ENCODE measurements at regions not wholly inside any gene's neighbourhood (a gene's known extent, or its start where the extent isn't known, plus 50 kb on each side); places are given as distances from the start of the nearest gene placed in this dataset.
A peak's percentile ranks its signal among the peaks of the same experiment; 100 is the strongest.

DNA sequence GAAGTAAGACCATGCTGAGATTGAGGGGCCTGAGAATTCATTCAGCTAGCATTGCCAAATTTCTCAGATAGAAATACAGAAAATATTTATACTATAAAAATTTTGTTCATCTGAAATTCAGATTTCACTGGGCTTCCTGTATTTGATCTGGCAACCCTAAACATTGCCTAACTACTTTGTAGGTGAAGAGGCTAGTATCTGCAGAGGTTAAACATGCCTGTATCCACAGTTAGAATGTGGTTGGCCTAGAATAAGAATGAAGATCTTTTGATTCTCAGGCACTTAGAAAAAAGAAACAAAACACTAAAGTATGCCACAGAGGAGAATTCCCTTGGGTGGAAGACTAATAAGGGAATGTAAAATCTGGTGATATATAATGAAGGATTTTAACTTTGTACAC lies 189.0 kb downstream of the DIPK2A start:
- ATAC-seq: no peak
- intact Hi-C loops (cut with DNase I): no loop called here
- H3K27me3 ChIP-seq (ENCODE audit: low read depth): no peaks in the 10 kb centered on the region

GRCh38 chr3:144162042-144162441 lies 190.4 kb downstream of the DIPK2A start:
- no peak overlapping the region for H3K4me3 ChIP-seq
- no peaks in the 10 kb centered on the region for H3K36me3 ChIP-seq
- H3K27ac ChIP-seq: no peak overlapping the region
- peak in 1 of 2 donors; percentile 39 for ATAC-seq
- H3K4me1 ChIP-seq: no peaks in the 10 kb centered on the region
- TF ChIP-seq, protein P1, sequence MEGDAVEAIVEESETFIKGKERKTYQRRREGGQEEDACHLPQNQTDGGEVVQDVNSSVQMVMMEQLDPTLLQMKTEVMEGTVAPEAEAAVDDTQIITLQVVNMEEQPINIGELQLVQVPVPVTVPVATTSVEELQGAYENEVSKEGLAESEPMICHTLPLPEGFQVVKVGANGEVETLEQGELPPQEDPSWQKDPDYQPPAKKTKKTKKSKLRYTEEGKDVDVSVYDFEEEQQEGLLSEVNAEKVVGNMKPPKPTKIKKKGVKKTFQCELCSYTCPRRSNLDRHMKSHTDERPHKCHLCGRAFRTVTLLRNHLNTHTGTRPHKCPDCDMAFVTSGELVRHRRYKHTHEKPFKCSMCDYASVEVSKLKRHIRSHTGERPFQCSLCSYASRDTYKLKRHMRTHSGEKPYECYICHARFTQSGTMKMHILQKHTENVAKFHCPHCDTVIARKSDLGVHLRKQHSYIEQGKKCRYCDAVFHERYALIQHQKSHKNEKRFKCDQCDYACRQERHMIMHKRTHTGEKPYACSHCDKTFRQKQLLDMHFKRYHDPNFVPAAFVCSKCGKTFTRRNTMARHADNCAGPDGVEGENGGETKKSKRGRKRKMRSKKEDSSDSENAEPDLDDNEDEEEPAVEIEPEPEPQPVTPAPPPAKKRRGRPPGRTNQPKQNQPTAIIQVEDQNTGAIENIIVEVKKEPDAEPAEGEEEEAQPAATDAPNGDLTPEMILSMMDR (IDR thresholded peaks at IDR 0.05): no peak
- H3K27me3 ChIP-seq (ENCODE audit: low read depth): no peaks in the 10 kb centered on the region
- no peak for DNase-seq
- no peaks in the 10 kb centered on the region for H3K9me3 ChIP-seq
- intact Hi-C loops (cut with DNase I): no loop called here

More for the DNA sequence above, 189.0 kb downstream of the DIPK2A start:
- Histone ChIP-seq H3K9me3 (no peaks in the 10 kb centered on the region), H3K27ac (no peak overlapping the region), H3K36me3 (no peaks in the 10 kb centered on the region), H3K4me1 (no peaks in the 10 kb centered on the region), H3K4me3 (no peak overlapping the region)
- TF ChIP-seq, protein P1 (IDR thresholded peaks at IDR 0.05): no peak
- no peak for DNase-seq

DNA sequence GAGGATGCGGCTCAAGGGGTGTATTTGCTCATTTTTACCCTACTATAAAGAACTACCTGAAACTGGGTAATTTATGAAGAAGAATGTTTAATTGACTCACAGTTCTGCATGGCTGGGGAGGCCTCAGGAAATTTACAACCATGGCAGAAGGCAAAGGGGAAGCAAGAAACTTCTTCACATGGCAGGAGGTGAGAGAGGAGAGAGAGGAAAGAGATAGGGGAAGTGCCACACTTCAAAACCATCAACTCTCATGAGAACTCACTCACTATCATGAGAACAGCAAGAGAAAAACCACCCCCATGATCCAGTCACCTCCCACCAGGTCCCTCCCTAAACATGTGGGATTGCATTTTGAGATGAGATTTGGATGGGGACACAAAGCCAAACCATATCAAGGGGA lies 192.7 kb downstream of the DIPK2A start:
- H3K36me3 ChIP-seq: no peaks in the 10 kb centered on the region
- H3K9me3 ChIP-seq: no peaks in the 10 kb centered on the region
- no peaks in the 10 kb centered on the region for H3K27me3 ChIP-seq (ENCODE audit: low read depth)
- H3K4me3 ChIP-seq: no peak overlapping the region
- no peaks in the 10 kb centered on the region for H3K4me1 ChIP-seq
- ATAC-seq: no peak
- no peak overlapping the region for H3K27ac ChIP-seq
- DNase-seq: no peak
- intact Hi-C loops (cut with DNase I): no loop called here
- TF ChIP-seq, protein P1 (IDR thresholded peaks at IDR 0.05): no peak

- Histone ChIP-seq H3K4me1 (no peaks in the 10 kb centered on the region), H3K4me3 (no peak overlapping the region), H3K27me3 (ENCODE audit: low read depth) (no peaks in the 10 kb centered on the region), H3K36me3 (no peaks in the 10 kb centered on the region), H3K9me3 (no peaks in the 10 kb centered on the region), H3K27ac (no peak overlapping the region)
- ATAC-seq (no peak), DNase-seq (no peak)
- TF ChIP-seq, protein P1 (IDR thresholded peaks at IDR 0.05): no peak
- intact Hi-C loops (cut with DNase I): no loop called here
Observed at GRCh38 chr3:144165482-144165881, 193.9 kb downstream of the DIPK2A start.

GRCh38 chr3:144167634-144168033 lies 196.0 kb downstream of the DIPK2A start:
- H3K9me3 ChIP-seq: no peaks in the 10 kb centered on the region
- intact Hi-C loops (cut with DNase I): no loop called here
- TF ChIP-seq, protein P1 (IDR thresholded peaks at IDR 0.05): no peak
- H3K4me1 ChIP-seq: no peaks in the 10 kb centered on the region
- DNase-seq (no peak), ATAC-seq (no peak)
- H3K4me3 ChIP-seq: no peak overlapping the region
- H3K27ac ChIP-seq: no peak overlapping the region
- H3K27me3 ChIP-seq (ENCODE audit: low read depth): no peaks in the 10 kb centered on the region
- no peaks in the 10 kb centered on the region for H3K36me3 ChIP-seq

DNA sequence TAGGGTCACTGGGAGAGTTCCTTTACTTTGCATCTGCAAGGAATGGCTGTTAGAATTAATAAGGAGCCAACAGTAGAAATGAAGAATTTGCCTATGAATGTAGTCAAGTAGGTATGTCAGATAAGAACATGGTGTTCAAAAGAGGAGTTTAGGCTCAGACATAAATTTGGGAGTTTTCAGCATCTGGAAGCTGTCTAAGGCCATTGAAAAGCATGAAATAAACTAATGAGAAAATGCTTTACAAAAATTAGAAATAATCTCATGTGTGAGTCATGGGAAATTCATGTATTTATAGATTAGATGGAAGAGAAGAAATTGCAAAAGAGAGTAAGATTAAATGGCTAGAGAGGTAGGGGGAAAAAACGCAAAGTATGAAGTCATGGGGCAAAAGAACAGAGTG lies 201.9 kb downstream of the DIPK2A start:
- DNase-seq (no peak), ATAC-seq (no peak)
- Histone ChIP-seq H3K9me3 (no peaks in the 10 kb centered on the region), H3K27ac (no peak overlapping the region), H3K4me1 (no peaks in the 10 kb centered on the region), H3K27me3 (ENCODE audit: low read depth) (no peaks in the 10 kb centered on the region), H3K36me3 (no peaks in the 10 kb centered on the region), H3K4me3 (no peak overlapping the region)
- TF ChIP-seq, protein P1 (IDR thresholded peaks at IDR 0.05): no peak
- intact Hi-C loops (cut with DNase I): no loop called here

Measured in lower lobe of right lung (tissue), 2 donors.